ENCODE measurements at regions not wholly inside any gene's neighbourhood (a gene's known extent, or its start where the extent isn't known, plus 50 kb on each side); places are given as distances from the start of the nearest gene placed in this dataset.
A peak's percentile ranks its signal among the peaks of the same experiment; 100 is the strongest.

GRCh38 chr2:53582556-53582955 lies 185.0 kb upstream of the CHAC2 start:
- no peak for DNase-seq (ENCODE audit: low read depth)
- TF ChIP-seq CTCF (IDR thresholded peaks at IDR 0.05; ENCODE audit: control insufficient read depth, insufficient read depth, low read depth, low read length, missing control alignments) = no peak
- H3K4me3 ChIP-seq (ENCODE audit: control insufficient read depth, low read depth, low read length) = no peak overlapping the region

- TF ChIP-seq CTCF (IDR thresholded peaks at IDR 0.05; ENCODE audit: control insufficient read depth, insufficient read depth, low read depth, low read length, missing control alignments) = no peak
- DNase-seq (ENCODE audit: low read depth) = no peak
- H3K4me3 ChIP-seq (ENCODE audit: control insufficient read depth, low read depth, low read length) = no peak overlapping the region
Observed at GRCh38 chr2:53576166-53576565, 191.4 kb upstream of the CHAC2 start.

GRCh38 chr2:53575721-53576124 lies 191.9 kb upstream of the CHAC2 start:
- TF ChIP-seq CTCF (IDR thresholded peaks at IDR 0.05; ENCODE audit: control insufficient read depth, insufficient read depth, low read depth, low read length, missing control alignments) = no peak
- H3K4me3 ChIP-seq (ENCODE audit: control insufficient read depth, low read depth, low read length) = no peak overlapping the region
- no peak for DNase-seq (ENCODE audit: low read depth)

GRCh38 chr2:53572696-53573095 lies 194.9 kb upstream of the CHAC2 start:
- DNase-seq (ENCODE audit: low read depth) = no peak
- no peak for TF ChIP-seq CTCF (IDR thresholded peaks at IDR 0.05; ENCODE audit: control insufficient read depth, insufficient read depth, low read depth, low read length, missing control alignments)
- no peak overlapping the region for H3K4me3 ChIP-seq (ENCODE audit: control insufficient read depth, low read depth, low read length)

GRCh38 chr2:53569957-53570727 lies 197.5 kb upstream of the CHAC2 start:
- DNase-seq (ENCODE audit: low read depth) = no peak
- TF ChIP-seq CTCF (IDR thresholded peaks at IDR 0.05; ENCODE audit: control insufficient read depth, insufficient read depth, low read depth, low read length, missing control alignments) = no peak
- H3K4me3 ChIP-seq (ENCODE audit: control insufficient read depth, low read depth, low read length) = no peak overlapping the region

GRCh38 chr2:53568469-53568868 lies 199.1 kb upstream of the CHAC2 start:
- no peak for DNase-seq (ENCODE audit: low read depth)
- no peak for TF ChIP-seq CTCF (IDR thresholded peaks at IDR 0.05; ENCODE audit: control insufficient read depth, insufficient read depth, low read depth, low read length, missing control alignments)
- H3K4me3 ChIP-seq (ENCODE audit: control insufficient read depth, low read depth, low read length) = peak overlapping the region; percentile 15
